GM12891 (cell line): ENCODE measurements at regions not wholly inside any gene's neighbourhood (a gene's known extent, or its start where the extent isn't known, plus 50 kb on each side); places are given as distances from the start of the nearest gene placed in this dataset.
"Not testable (repeated sequence)": the region's sequence is repeated elsewhere in the genome, so short reads cannot be mapped to it uniquely, and the experiment has no call there.

Experiments used
- DNase-seq: peaks from one replicate; pipeline ENCODE4 v3.0.0; 2011; ENCODE audit warnings: low spot score; ENCODE audit not compliant: insufficient read length
- FAIRE-seq: peaks from 2 replicates; lab custom pipeline; 2011; peaks lifted over from hg19 to GRCh38; lab: Jason Lieb, UNC
- PAX5 ChIP-seq: IDR thresholded peaks from 2 replicates; pipeline ENCODE4 v1.6.1; 2011; ENCODE audit warnings: low read length, moderate library complexity, mild to moderate bottlenecking; ENCODE audit not compliant: insufficient read depth, severe bottlenecking
- POLR2A ChIP-seq: IDR thresholded peaks from 2 replicates; pipeline ENCODE4 v1.6.1; 2011; ENCODE audit warnings: low read depth, low read length, control low read depth
- POLR2AphosphoS5 ChIP-seq: IDR thresholded peaks from 2 replicates; pipeline ENCODE4 v1.6.1; 2011; ENCODE audit warnings: low read depth, low read length, control low read depth
- POU2F2 ChIP-seq: IDR thresholded peaks from 2 replicates; pipeline ENCODE4 v1.6.1; 2011; ENCODE audit warnings: low read depth, mild to moderate bottlenecking, control low read depth, low read length, moderate library complexity
- SPI1 ChIP-seq: IDR thresholded peaks from 2 replicates; pipeline ENCODE4 v1.6.1; 2011; ENCODE audit warnings: low read depth, low read length, control low read depth
- TAF1 ChIP-seq: IDR thresholded peaks from 2 replicates; pipeline ENCODE4 v1.6.1; 2011; ENCODE audit warnings: low read depth, low read length, control low read depth

GRCh38 chrX:51006064-51006463, 95.5 kb downstream of the BMP15 start:
- FAIRE-seq, result no peak
- TF ChIP-seq POLR2A (no peak), POLR2AphosphoS5 (no peak), TAF1 (no peak), PAX5 (no peak), SPI1 (no peak), POU2F2 (no peak)
- no peak for DNase-seq

GRCh38 chrX:51024106-51024696, 113.7 kb downstream of the BMP15 start:
- peak; percentile 43 for FAIRE-seq
- no peak for TF ChIP-seq TAF1
- no peak for TF ChIP-seq POLR2A
- TF ChIP-seq POLR2AphosphoS5, result no peak
- TF ChIP-seq SPI1, result no peak
- no peak for TF ChIP-seq PAX5
- no peak for TF ChIP-seq POU2F2
- DNase-seq, result no peak

- TF ChIP-seq POU2F2 (no peak), POLR2AphosphoS5 (no peak), POLR2A (no peak), PAX5 (no peak), SPI1 (no peak)
- FAIRE-seq (no peak), DNase-seq (no peak)
Measured at GRCh38 chrX:51026862-51027261, 116.3 kb downstream of the BMP15 start.

- TF ChIP-seq POLR2A, result no peak
- DNase-seq (no peak), FAIRE-seq (no peak)
Measured at GRCh38 chrX:51035746-51036145, 125.2 kb downstream of the BMP15 start.

- TF ChIP-seq POU2F2 (no peak), PAX5 (no peak), POLR2AphosphoS5 (no peak), SPI1 (no peak), POLR2A (no peak), TAF1 (no peak)
- DNase-seq, result no peak
- FAIRE-seq, result no peak
Measured at GRCh38 chrX:51047950-51048349, 137.4 kb downstream of the BMP15 start.

- TF ChIP-seq TAF1 (no peak), PAX5 (no peak), POLR2AphosphoS5 (no peak), SPI1 (no peak), POU2F2 (no peak), POLR2A (no peak)
- no peak for FAIRE-seq
- no peak for DNase-seq
Measured at GRCh38 chrX:51053741-51054140, 143.2 kb downstream of the BMP15 start.

GRCh38 chrX:51098046-51098445, 187.5 kb downstream of the BMP15 start:
- FAIRE-seq (no peak), DNase-seq (no peak)
- TF ChIP-seq SPI1 (no peak), PAX5 (no peak), POLR2AphosphoS5 (no peak), POLR2A (no peak), TAF1 (no peak), POU2F2 (no peak)

GRCh38 chrX:51119058-51119926, 208.8 kb downstream of the BMP15 start:
- DNase-seq, result not testable (repeated sequence)

GRCh38 chrX:51125743-51126142, 206.9 kb upstream of the NUDT10 start:
- DNase-seq, FAIRE-seq: not testable (repeated sequence)

More at GRCh38 chrX:51119058-51119926, 208.8 kb downstream of the BMP15 start:
- FAIRE-seq, result not testable (repeated sequence)

- no peak for FAIRE-seq
- TF ChIP-seq PAX5, result no peak
- TF ChIP-seq POLR2AphosphoS5, result no peak
- TF ChIP-seq TAF1, result no peak
- TF ChIP-seq POLR2A, result no peak
- no peak for TF ChIP-seq POU2F2
- no peak for TF ChIP-seq SPI1
Measured at GRCh38 chrX:51144828-51145442, 187.7 kb upstream of the NUDT10 start.

GRCh38 chrX:51148848-51149247, 183.8 kb upstream of the NUDT10 start:
- FAIRE-seq (no peak), DNase-seq (no peak)
- TF ChIP-seq POLR2AphosphoS5 (no peak), POLR2A (no peak), SPI1 (no peak), POU2F2 (no peak), TAF1 (no peak), PAX5 (no peak)

More at GRCh38 chrX:51144828-51145442, 187.7 kb upstream of the NUDT10 start:
- DNase-seq, result no peak
